HepG2 (cell line): ENCODE measurements at regions not wholly inside any gene's neighbourhood (a gene's known extent, or its start where the extent isn't known, plus 50 kb on each side); places are given as distances from the start of the nearest gene placed in this dataset.

Experiments
- ATAC-seq: fragments of 200-7000 bp; cut with Tn5 transposase; 3 replicates; pipeline ENCODE4 v1.9.1; 2020; ENCODE audit warnings: mild to moderate bottlenecking, moderate library complexity
- BruUV-seq: library from RNA; stranded (reverse); fragments of 400-500 nt; replicated peaks from 2 replicates; lab custom pipeline; 2021; lab: Mats Ljungman, UMichigan
- CTCF ChIA-PET: fragments of 300-600 bp; formaldehyde crosslinking; extraction: SDS; loops from one replicate; lab custom pipeline; 2021; ENCODE audit warnings: low total read pairs, inconsistent platforms, low intra/inter-chr PET ratio; lab: Yijun Ruan, JAX
- POLR2A ChIA-PET: fragments of 350-600 bp; sonication (Branson Sonifier 250); formaldehyde crosslinking; loops from one replicate; lab custom pipeline; 2020; ENCODE audit warnings: antibody characterized with exemption, inconsistent platforms; lab: Yijun Ruan, JAX
- DNase-seq: peaks from one replicate; pipeline ENCODE4 v3.0.0-alpha.2; 2015; ENCODE audit warnings: low spot score
- FAIRE-seq: peaks from 3 replicates; lab custom pipeline; 2011; peaks lifted over from hg19 to GRCh38; lab: Jason Lieb, UNC
- H2AFZ ChIP-seq: one replicate; pipeline ENCODE4 v1.6.1; 2011; ENCODE audit warnings: low read length, inconsistent platforms
- H3K27ac ChIP-seq: fragments of 300-600 bp; 3 replicates; pipeline ENCODE4 v1.8.0; 2011; ENCODE audit warnings: mixed run types, mild to moderate bottlenecking, mixed read lengths, low read length, inconsistent platforms; ENCODE audit not compliant: insufficient read depth; ENCODE audit errors: extremely low read length
- H3K27me3 ChIP-seq, 2 experiments: fragments of 200-600 bp in 1 of 2; 2 replicates in 1 of 2; 3 replicates in 1 of 2; pipeline versions ENCODE4 v1.6.0 to v1.8.0; 2011; ENCODE audit warnings: low read length in 2 of 2, mild to moderate bottlenecking in 2 of 2, moderate library complexity in 2 of 2, inconsistent platforms in 1 of 2; ENCODE audit not compliant: insufficient read depth in 2 of 2, control insufficient read depth in 1 of 2
- H3K36me3 ChIP-seq, 2 experiments: fragments of 200-600 bp in 1 of 2; replicated peaks in 1 of 2; 2 replicates in 1 of 2; 3 replicates in 1 of 2; pipeline versions ENCODE4 v1.5.1 to v1.8.0; 2011; ENCODE audit warnings: low read length in 2 of 2, inconsistent platforms in 1 of 2; ENCODE audit not compliant: insufficient read depth in 2 of 2, control insufficient read depth in 1 of 2
- H3K4me1 ChIP-seq: 2 replicates; pipeline ENCODE4 v1.5.1; 2012; ENCODE audit warnings: low read length, inconsistent platforms; ENCODE audit not compliant: insufficient read depth
- H3K4me2 ChIP-seq: 2 replicates; pipeline ENCODE4 v1.6.0; 2011; ENCODE audit warnings: low read depth, low read length, inconsistent platforms
- H3K4me3 ChIP-seq, 3 experiments: fragments of 200-600 bp in 1 of 3; sonication (generic), shearing (Covaris generic) in 1 of 3; replicated peaks in 1 of 3; 2 replicates each; pipeline ENCODE4 v1.5.1; 2011 to 2016; ENCODE audit warnings: low read length in 3 of 3, inconsistent platforms in 2 of 3, low read depth in 2 of 3, mild to moderate bottlenecking in 2 of 3, control low read depth in 1 of 3, mixed read lengths in 1 of 3; ENCODE audit not compliant: insufficient read depth in 1 of 3
- H3K79me2 ChIP-seq: one replicate; pipeline ENCODE4 v1.6.1; 2011; ENCODE audit warnings: low read length, inconsistent platforms; ENCODE audit not compliant: insufficient read depth
- H3K9ac ChIP-seq: 2 replicates; pipeline ENCODE4 v1.6.0; 2011; ENCODE audit warnings: mild to moderate bottlenecking, low read depth, low read length, inconsistent platforms; ENCODE audit not compliant: insufficient read depth
- H3K9me3 ChIP-seq: 2 replicates; pipeline ENCODE4 v1.5.1; 2012; ENCODE audit warnings: mild to moderate bottlenecking, low read length
- H4K20me1 ChIP-seq: 2 replicates; pipeline ENCODE4 v1.6.0; 2011; ENCODE audit warnings: inconsistent platforms, mild to moderate bottlenecking, low read length, moderate library complexity; ENCODE audit not compliant: insufficient read depth
- CBX2 ChIP-seq, 2 experiments: fragments of 200-600 bp in 1 of 2; sonication (generic); formaldehyde crosslinking in 1 of 2; IDR thresholded peaks; 2 replicates each; pipeline versions ENCODE4 v1.7.0 to v1.8.1; 2018 to 2022; ENCODE audit warnings: low read depth in 2 of 2, low read length in 1 of 2, mild to moderate bottlenecking in 1 of 2, missing genetic modification reagents in 1 of 2
- CHD2 ChIP-seq: IDR thresholded peaks from 2 replicates; pipeline ENCODE4 v1.6.1; 2011; ENCODE audit warnings: low read depth, low read length, improper control_type of control experiment
- FLYWCH1 ChIP-seq: sonication (generic); formaldehyde crosslinking; IDR thresholded peaks from 2 replicates; pipeline ENCODE4 v1.8.1; 2023; ENCODE audit warnings: mild to moderate bottlenecking, missing genetic modification reagents
- PCBP1 ChIP-seq: fragments of 200-400 bp; formaldehyde crosslinking; IDR thresholded peaks from 2 replicates; pipeline ENCODE4 v1.6.1; 2017; ENCODE audit warnings: mild to moderate bottlenecking, low read depth, low read length, borderline replicate concordance
- PITX1 ChIP-seq: sonication (generic); formaldehyde crosslinking; IDR thresholded peaks from 2 replicates; pipeline ENCODE4 v1.5.1; 2020; ENCODE audit warnings: mild to moderate bottlenecking, missing genetic modification reagents
- SKI ChIP-seq: fragments of 450-650 bp; IDR thresholded peaks from one replicate; pipeline ENCODE4 v1.6.1; 2018; ENCODE audit warnings: mild to moderate bottlenecking; ENCODE audit not compliant: partially characterized antibody
- SNAI1 ChIP-seq: sonication (generic); formaldehyde crosslinking; IDR thresholded peaks from 2 replicates; pipeline ENCODE4 v1.5.0; 2020; ENCODE audit warnings: mild to moderate bottlenecking, missing genetic modification reagents, borderline replicate concordance
- SOX13 ChIP-seq, 3 experiments: fragments of 450-650 bp in 1 of 3; sonication (generic) in 1 of 3; formaldehyde crosslinking in 1 of 3; IDR thresholded peaks in 2 of 3; conservative IDR thresholded peaks in 1 of 3; 2 replicates each; pipeline versions ENCODE4 v1.5.0 to v1.6.1; 2016 to 2020; ENCODE audit warnings: antibody characterized with exemption in 1 of 3, mild to moderate bottlenecking in 1 of 3, missing compliant biosample characterization in 1 of 3, missing genetic modification reagents in 1 of 3, moderate library complexity in 1 of 3
- TEAD3 ChIP-seq: optimal IDR thresholded peaks from 2 replicates; pipeline ENCODE3; 2016; ENCODE audit warnings: borderline replicate concordance
- THAP11 ChIP-seq: IDR thresholded peaks from 2 replicates; pipeline ENCODE4 v1.6.1; 2016; ENCODE audit warnings: missing biosample characterization, missing genetic modification reagents
- ZNF230 ChIP-seq: sonication (generic); formaldehyde crosslinking; IDR thresholded peaks from 2 replicates; pipeline ENCODE4 v1.4.0; 2020; ENCODE audit warnings: mild to moderate bottlenecking, missing genetic modification reagents
- ZNF737 ChIP-seq: sonication (generic); formaldehyde crosslinking; IDR thresholded peaks from 2 replicates; pipeline ENCODE4 v1.5.0; 2020; ENCODE audit warnings: missing genetic modification reagents, mild to moderate bottlenecking, borderline replicate concordance
- ZSCAN21 ChIP-seq: sonication (generic); formaldehyde crosslinking; IDR thresholded peaks from 2 replicates; pipeline ENCODE4 v1.8.0; 2022; ENCODE audit warnings: mild to moderate bottlenecking, missing genetic modification reagents, moderate library complexity, borderline replicate concordance
- WGBS: methylation state at CpG from one replicate; pipeline ENCODE4 v1.1.6; 2017; ENCODE audit warnings: low lambda C conversion rate; 5-methylcytosine and 5-hydroxymethylcytosine counted together
- in situ Hi-C: cut with HindIII; loops from 2 replicates; pipeline ENCODE4 v1.10.0; 2017; ENCODE audit warnings: low pct_unique_long_range_greater_than_20kb; ENCODE audit not compliant: extremely low pct_ligation_motif_present
- intact Hi-C: fragments of 100-400 bp; cut with micrococcal nuclease; formaldehyde crosslinking; loops from one replicate; pipeline ENCODE4 v1.10.0; 2022; ENCODE audit not compliant: unreplicated experiment
- TF ChIP-seq, protein P1 (sequence below): sonication (generic); formaldehyde crosslinking; IDR thresholded peaks from 2 replicates; pipeline ENCODE4 v1.4.0; 2020; ENCODE audit warnings: missing genetic modification reagents
- TF ChIP-seq, protein P2 (sequence below): sonication (generic); formaldehyde crosslinking; IDR thresholded peaks from 2 replicates; pipeline ENCODE4 v1.4.0; 2020; ENCODE audit warnings: missing genetic modification reagents, borderline replicate concordance
- TF ChIP-seq, protein P3 (sequence below): sonication (generic); formaldehyde crosslinking; IDR thresholded peaks from 2 replicates; pipeline ENCODE4 v1.9.0; 2021; ENCODE audit warnings: missing genetic modification reagents, borderline replicate concordance

DNA sequence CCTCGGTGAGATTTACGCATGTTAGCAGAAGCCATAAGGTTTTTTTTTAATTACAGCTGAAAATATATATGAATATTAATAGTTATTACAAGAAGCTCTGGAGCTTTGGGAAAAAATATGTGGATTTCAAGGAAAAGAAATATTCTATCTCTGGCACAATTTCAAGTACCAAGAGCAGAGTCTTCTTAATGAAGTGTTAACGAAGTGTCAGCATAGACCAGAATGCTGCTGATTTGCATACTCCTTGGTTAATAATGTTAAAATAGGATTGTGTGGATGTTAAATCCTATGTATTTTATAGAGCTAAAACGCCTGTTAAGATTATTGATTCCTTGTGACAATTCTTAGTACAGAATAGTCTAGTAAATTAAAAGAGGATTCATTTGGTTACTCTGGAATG, 57.0 kb upstream of the FAT3 start (continued):
- TF ChIP-seq ZSCAN21 (CRISPR knock-in tag) (no peak), CBX2 (IDR thresholded peaks at IDR 0.05; ENCODE audit: low read depth, low read length) (no peak), CBX2 (CRISPR knock-in tag; IDR thresholded peaks at IDR 0.05; ENCODE audit: low read depth) (no peak)

DNA sequence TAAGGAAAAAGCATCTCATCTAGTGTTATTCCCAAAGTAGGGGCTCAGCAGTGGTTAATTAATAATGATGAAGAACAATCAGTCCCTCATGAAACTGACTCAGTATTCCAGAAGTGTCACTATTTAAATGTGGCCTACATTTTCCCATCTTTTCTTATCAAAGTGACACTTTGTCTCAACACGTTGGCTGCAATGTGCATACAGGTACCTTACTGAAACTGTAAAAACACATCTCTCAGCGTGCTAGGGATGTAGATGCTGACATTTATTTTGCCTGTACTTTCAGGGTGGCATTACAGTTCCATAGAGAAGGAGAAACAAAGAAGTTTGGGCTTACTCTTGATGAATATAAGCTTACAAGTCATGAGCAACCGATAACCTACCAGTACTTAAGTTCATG, 58.3 kb upstream of the FAT3 start:
- 0% methylated on average over 3 of the region's 3 CpGs for WGBS
- CTCF ChIA-PET = no interaction called here
- TF ChIP-seq FLYWCH1 (CRISPR knock-in tag) (no peak), PITX1 (CRISPR knock-in tag) (no peak), CHD2 (no peak), PCBP1 (no peak), THAP11 (CRISPR knock-in tag) (no peak), TEAD3 (no peak), ZNF737 (no peak), ZNF230 (no peak), SNAI1 (CRISPR knock-in tag) (no peak), SKI (no peak), SOX13 (IDR thresholded peaks at IDR 0.05) (no peak), SOX13 (CRISPR knock-in tag; conservative IDR thresholded peaks at IDR 0.05 in 1 of 2, IDR thresholded peaks at IDR 0.05 in 1 of 2) (no peak)
- TF ChIP-seq, protein P1, sequence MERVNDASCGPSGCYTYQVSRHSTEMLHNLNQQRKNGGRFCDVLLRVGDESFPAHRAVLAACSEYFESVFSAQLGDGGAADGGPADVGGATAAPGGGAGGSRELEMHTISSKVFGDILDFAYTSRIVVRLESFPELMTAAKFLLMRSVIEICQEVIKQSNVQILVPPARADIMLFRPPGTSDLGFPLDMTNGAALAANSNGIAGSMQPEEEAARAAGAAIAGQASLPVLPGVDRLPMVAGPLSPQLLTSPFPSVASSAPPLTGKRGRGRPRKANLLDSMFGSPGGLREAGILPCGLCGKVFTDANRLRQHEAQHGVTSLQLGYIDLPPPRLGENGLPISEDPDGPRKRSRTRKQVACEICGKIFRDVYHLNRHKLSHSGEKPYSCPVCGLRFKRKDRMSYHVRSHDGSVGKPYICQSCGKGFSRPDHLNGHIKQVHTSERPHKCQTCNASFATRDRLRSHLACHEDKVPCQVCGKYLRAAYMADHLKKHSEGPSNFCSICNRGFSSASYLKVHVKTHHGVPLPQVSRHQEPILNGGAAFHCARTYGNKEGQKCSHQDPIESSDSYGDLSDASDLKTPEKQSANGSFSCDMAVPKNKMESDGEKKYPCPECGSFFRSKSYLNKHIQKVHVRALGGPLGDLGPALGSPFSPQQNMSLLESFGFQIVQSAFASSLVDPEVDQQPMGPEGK (CRISPR knock-in tag) = no peak
- TF ChIP-seq, protein P2, sequence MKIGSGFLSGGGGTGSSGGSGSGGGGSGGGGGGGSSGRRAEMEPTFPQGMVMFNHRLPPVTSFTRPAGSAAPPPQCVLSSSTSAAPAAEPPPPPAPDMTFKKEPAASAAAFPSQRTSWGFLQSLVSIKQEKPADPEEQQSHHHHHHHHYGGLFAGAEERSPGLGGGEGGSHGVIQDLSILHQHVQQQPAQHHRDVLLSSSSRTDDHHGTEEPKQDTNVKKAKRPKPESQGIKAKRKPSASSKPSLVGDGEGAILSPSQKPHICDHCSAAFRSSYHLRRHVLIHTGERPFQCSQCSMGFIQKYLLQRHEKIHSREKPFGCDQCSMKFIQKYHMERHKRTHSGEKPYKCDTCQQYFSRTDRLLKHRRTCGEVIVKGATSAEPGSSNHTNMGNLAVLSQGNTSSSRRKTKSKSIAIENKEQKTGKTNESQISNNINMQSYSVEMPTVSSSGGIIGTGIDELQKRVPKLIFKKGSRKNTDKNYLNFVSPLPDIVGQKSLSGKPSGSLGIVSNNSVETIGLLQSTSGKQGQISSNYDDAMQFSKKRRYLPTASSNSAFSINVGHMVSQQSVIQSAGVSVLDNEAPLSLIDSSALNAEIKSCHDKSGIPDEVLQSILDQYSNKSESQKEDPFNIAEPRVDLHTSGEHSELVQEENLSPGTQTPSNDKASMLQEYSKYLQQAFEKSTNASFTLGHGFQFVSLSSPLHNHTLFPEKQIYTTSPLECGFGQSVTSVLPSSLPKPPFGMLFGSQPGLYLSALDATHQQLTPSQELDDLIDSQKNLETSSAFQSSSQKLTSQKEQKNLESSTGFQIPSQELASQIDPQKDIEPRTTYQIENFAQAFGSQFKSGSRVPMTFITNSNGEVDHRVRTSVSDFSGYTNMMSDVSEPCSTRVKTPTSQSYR (CRISPR knock-in tag) = no peak
- TF ChIP-seq, protein P3, sequence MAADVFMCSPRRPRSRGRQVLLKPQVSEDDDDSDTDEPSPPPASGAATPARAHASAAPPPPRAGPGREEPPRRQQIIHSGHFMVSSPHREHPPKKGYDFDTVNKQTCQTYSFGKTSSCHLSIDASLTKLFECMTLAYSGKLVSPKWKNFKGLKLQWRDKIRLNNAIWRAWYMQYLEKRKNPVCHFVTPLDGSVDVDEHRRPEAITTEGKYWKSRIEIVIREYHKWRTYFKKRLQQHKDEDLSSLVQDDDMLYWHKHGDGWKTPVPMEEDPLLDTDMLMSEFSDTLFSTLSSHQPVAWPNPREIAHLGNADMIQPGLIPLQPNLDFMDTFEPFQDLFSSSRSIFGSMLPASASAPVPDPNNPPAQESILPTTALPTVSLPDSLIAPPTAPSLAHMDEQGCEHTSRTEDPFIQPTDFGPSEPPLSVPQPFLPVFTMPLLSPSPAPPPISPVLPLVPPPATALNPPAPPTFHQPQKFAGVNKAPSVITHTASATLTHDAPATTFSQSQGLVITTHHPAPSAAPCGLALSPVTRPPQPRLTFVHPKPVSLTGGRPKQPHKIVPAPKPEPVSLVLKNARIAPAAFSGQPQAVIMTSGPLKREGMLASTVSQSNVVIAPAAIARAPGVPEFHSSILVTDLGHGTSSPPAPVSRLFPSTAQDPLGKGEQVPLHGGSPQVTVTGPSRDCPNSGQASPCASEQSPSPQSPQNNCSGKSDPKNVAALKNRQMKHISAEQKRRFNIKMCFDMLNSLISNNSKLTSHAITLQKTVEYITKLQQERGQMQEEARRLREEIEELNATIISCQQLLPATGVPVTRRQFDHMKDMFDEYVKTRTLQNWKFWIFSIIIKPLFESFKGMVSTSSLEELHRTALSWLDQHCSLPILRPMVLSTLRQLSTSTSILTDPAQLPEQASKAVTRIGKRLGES (CRISPR knock-in tag) = no peak

More for the DNA sequence above, 58.3 kb upstream of the FAT3 start:
- no TSS peak for BruUV-seq
- POLR2A ChIA-PET = no interaction called here
- intact Hi-C loops = no loop called here
- Histone ChIP-seq H3K27ac (no peak overlapping the region), H3K4me2 (no peak overlapping the region), H4K20me1 (no peaks in the 10 kb centered on the region), H3K4me1 (no peaks in the 10 kb centered on the region), H3K9ac (no peak overlapping the region), H3K9me3 (no peaks in the 10 kb centered on the region), H3K4me3 (no peak overlapping the region), H3K27me3 (no peaks in the 10 kb centered on the region), H3K79me2 (no peaks in the 10 kb centered on the region), H3K36me3 (no peaks in the 10 kb centered on the region), H2AFZ (no peak overlapping the region)
- DNase-seq (no peak), FAIRE-seq (no peak), ATAC-seq (no peak)
- in situ Hi-C loops = no loop called here
